GM12865 (cell line): ENCODE measurements at regions not wholly inside any gene's neighbourhood (a gene's known extent, or its start where the extent isn't known, plus 50 kb on each side); places are given as distances from the start of the nearest gene placed in this dataset.

ENCODE experiments used
- DNase-seq: peaks from one replicate; pipeline ENCODE4 v3.0.0; 2010; ENCODE audit warnings: low read depth
- H3K4me3 ChIP-seq: 2 replicates; pipeline ENCODE4 v1.5.1; 2011; ENCODE audit warnings: mild to moderate bottlenecking, low read depth, low read length, control low read depth
- TF ChIP-seq, protein P1 (sequence below): IDR thresholded peaks from 2 replicates; pipeline ENCODE4 v1.5.1; 2011; ENCODE audit warnings: low read length, control low read depth, low read depth, inconsistent platforms; ENCODE audit not compliant: insufficient read depth; ENCODE audit errors: missing control alignments

DNA sequence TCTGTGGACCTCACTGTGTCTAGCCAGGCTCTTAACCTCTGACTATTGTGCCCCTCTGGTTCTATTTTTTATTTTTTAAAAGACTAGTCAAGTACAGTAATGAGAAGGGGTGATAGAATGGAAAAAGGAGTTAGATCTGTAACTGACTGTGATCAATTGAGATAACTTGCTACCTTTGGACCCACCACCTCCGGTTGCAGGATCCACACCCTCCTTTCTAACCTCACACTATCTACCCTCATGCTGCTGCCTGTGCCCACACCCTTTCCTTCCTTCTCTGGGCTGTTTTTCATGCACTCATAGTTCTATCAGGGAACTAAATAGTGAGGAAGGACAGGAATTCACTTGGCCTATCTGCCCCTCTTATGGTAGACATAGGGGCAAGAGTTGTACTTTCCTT, 172.3 kb downstream of the KATNIP start:
- TF ChIP-seq, protein P1, sequence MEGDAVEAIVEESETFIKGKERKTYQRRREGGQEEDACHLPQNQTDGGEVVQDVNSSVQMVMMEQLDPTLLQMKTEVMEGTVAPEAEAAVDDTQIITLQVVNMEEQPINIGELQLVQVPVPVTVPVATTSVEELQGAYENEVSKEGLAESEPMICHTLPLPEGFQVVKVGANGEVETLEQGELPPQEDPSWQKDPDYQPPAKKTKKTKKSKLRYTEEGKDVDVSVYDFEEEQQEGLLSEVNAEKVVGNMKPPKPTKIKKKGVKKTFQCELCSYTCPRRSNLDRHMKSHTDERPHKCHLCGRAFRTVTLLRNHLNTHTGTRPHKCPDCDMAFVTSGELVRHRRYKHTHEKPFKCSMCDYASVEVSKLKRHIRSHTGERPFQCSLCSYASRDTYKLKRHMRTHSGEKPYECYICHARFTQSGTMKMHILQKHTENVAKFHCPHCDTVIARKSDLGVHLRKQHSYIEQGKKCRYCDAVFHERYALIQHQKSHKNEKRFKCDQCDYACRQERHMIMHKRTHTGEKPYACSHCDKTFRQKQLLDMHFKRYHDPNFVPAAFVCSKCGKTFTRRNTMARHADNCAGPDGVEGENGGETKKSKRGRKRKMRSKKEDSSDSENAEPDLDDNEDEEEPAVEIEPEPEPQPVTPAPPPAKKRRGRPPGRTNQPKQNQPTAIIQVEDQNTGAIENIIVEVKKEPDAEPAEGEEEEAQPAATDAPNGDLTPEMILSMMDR = no peak
- no peak overlapping the region for H3K4me3 ChIP-seq
- DNase-seq = no peak

DNA sequence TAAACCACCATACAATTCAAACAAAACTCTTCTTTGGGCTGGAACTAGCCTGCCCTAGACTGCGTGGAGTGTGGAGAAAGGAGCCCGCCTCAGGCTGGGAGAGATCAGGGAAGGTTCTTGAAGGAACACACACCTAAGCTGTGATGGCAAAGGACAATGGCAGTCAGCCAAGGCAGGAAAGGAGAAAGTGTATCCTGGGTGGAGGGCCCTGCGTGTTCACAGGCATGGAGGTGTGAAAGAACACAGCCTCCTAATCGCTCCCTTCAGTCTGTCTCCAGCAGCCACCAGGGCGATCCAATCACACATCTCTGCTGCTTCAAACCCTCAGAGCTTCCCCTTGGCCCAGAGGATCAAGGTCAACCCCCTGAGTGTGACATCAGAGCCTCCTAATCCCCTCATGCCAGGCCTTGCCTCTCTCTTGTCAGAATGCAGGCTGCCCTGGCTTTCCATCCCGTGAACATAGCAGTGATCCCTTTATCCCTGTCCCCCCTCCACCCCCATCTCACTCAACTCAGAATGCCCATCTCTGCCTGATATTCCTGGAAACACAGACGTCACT, 173.0 kb downstream of the KATNIP start:
- H3K4me3 ChIP-seq = no peak overlapping the region
- TF ChIP-seq, protein P1 = no peak
- no peak for DNase-seq

DNA sequence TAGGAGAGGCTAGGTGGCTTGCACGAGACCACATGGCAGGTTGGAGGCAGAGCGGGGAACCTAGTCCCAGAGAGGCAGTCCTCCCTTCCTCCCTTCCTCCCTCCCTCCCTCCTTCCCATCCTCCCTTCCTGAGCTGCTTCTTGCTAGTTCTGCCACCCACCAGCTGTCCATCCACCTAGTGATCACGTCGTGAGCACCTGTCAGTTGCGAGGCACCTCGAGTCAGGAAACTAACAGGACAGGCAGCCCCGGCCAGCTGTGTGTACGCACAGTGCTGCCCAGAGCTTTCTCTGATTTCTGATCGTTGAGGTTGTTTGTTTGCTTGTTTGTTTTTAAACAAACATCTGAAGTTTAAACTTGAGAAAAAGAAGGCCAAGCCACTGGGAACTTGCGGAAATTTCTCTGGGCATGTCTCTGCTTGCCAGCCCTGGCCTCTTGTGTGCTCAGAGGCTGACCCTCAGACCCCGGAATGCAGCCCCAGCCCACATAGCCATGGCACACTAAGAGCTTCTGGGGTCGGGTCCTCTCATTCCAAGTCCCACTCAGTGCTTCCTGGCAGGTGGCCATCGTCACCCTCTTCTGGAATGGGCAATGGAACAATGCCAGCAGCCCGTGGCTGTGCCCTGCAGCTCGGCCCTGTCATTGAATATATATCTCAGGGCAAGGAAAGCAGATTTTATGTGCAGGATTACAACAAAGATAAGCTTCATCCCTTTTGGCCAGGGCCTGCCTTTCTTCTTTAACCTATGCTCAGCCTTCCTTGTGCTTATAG, 174.0 kb downstream of the KATNIP start:
- H3K4me3 ChIP-seq = no peak overlapping the region
- TF ChIP-seq, protein P1 = no peak
- no peak for DNase-seq

DNA sequence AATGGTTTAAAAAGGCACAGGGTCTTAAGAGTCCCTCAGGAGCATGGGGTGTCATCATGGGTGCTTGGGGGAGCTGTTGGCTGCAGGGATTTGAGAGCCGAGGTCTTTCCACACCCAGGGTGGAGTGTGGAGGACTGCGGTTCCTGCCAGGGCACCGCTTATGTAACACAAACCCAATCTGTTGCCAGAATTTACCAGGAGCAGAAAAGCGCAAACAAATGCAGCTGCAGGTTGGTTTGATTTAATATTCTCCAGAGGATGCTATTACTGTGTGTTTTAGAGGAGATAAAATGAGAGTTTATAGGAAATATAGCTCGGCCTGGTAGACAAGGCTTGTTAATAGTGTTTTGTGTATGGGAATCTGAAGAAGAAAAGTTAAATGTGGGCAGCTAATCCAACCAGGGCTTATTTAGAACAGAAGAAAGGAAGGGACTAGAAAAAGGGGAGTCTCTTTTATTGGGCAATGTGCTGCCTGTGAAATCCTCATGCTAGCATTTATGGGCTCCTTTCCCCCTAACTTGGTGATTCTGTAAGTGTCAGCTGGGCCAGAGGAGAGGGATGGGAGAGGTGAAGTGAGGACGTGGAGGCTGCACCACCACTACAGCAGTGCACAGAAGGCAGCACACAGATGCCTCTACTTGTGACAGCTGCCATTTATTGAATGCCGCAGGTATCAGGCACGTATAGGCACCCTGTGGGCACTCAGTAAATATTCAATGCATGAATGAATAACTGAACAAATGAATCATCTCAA, 174.7 kb downstream of the KATNIP start:
- DNase-seq = no peak
- TF ChIP-seq, protein P1 = no peak
- no peak overlapping the region for H3K4me3 ChIP-seq

DNA sequence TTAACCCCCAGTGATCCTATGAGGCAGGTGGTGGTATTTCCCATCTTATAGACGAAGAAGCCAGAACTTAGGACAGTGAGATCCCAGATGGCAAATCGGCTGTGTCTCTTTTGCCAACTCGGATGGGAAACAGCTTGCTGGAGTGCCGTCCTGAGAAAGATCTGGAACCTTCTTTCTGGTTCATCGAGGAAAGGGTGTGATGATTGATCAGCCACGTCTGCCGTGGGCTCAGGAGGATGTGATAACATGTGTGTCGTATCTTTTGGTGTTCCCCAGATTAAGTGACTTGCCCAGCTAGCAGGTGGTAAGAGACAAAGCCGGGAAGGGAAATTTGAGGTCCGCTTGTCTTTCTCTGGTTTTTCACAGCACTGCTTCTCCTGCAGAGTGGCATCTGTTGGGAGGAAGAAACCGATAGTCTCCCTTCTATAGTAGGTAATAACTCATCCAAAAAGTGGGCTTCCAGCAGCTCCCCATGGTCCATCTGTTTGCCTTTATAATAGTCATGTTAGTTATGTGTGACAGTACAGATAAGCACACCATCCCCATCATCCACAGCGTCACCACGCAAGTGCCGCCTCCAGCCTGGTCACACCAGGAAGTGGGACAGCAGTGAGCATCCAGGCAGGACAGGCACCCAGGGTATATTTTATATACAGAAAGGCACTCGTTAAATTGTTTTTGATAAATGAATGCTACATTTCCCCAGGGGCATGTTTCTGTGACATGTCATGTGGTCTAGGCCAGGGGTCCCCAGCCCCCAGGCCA, 175.5 kb downstream of the KATNIP start:
- no peak overlapping the region for H3K4me3 ChIP-seq
- TF ChIP-seq, protein P1 = no peak
- DNase-seq = no peak

DNA sequence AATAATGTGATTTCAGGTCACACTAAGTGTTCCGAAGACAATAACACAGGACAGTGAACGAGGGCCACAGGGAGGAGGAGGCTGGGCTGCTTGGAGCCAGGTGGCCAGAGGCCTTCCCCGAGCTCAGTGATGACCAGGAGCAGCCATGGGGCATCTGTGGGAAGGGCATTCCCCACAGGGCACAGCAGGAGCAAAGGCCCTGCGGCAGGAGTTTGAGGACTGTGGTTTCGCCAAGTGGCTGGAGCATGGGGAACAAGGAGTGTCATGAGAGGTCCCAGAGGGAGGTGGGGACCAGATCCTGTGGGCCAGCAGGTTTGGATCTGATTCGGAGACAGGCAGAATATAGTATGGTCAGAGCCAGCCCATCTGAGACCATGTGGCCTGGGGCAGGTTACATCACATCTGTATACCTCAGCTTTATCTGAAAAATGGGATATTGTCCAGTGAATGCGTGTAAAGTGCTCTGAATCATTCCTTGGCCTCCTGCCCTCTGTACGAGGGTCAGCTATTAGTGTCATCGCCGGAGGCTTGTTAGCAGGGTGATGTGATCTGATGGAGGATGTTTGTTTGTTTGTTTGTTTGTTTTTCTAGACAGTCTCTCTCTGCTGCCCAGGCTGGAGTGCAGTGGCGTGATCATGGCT, 176.8 kb downstream of the KATNIP start:
- no peak overlapping the region for H3K4me3 ChIP-seq
- TF ChIP-seq, protein P1 = no peak
- DNase-seq = no peak
